ENCODE measurements at regions not wholly inside any gene's neighbourhood (a gene's known extent, or its start where the extent isn't known, plus 50 kb on each side); places are given as distances from the start of the nearest gene placed in this dataset.

DNA sequence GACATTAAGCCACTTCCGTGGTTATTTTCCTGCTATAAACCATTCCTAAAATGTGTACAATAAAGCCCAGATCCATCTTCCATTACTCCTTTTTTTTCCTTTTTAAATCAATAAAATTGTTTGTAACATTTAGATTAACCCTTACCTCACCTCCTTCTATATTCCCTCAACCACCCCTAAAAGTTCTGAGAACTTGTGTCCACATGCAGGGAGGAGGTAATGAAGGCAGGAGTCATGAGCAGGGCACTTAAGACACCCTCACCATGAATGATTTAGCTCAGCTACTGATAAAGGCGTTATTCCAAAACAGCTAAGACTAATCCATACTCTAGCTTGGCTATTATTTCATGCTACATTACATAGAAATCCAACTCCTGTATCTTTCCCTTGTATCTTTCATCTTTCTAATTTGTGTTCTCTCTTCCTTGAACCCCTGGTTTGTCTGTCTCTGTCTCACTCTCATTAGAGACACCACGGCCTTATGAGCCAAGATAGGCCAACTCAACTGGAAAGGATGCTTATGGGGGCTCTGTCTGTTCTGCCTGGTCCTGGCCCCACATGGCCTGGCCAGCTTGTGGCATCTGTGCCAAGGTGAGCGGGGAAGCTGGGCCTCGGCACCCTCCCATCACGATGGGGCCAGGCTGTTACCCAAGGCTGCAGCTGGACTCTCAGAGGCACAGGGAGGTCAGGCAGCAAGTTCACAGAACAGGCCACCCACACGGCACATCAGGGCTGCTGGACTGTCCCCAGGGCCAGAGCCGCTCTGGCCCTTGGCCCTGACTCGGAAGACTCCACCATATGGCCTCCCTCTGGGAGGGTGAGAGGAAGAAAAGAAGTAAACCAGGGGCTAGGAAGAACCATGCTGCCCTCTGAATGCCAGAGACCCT is 294.4 kb downstream of the SOX9 start:
- TF ChIP-seq JUN (IDR thresholded peaks at IDR 0.05; ENCODE audit: borderline replicate concordance, insufficient read depth, insufficient read length, low read depth) = no peak
- TF ChIP-seq, protein P1, sequence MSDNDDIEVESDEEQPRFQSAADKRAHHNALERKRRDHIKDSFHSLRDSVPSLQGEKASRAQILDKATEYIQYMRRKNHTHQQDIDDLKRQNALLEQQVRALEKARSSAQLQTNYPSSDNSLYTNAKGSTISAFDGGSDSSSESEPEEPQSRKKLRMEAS (IDR thresholded peaks at IDR 0.05; ENCODE audit: insufficient read depth, insufficient read length) = no peak
- no peak for TF ChIP-seq GATA2 (IDR thresholded peaks at IDR 0.05; ENCODE audit: insufficient read depth, insufficient read length, low read depth, low read length)
- TF ChIP-seq EZH2 (IDR thresholded peaks at IDR 0.05; ENCODE audit: borderline replicate concordance, low read depth, low read length, severe bottlenecking) = no peak
- no peak for TF ChIP-seq POLR2AphosphoS5 (IDR thresholded peaks at IDR 0.05; ENCODE audit: insufficient read depth, low read depth, low read length)
- no peak for TF ChIP-seq FOS (IDR thresholded peaks at IDR 0.05; ENCODE audit: borderline replicate concordance, insufficient read depth, low read length)
- no peak for TF ChIP-seq POLR2A (IDR thresholded peaks at IDR 0.05; ENCODE audit: low read depth, low read length)
- TF ChIP-seq, protein P2, sequence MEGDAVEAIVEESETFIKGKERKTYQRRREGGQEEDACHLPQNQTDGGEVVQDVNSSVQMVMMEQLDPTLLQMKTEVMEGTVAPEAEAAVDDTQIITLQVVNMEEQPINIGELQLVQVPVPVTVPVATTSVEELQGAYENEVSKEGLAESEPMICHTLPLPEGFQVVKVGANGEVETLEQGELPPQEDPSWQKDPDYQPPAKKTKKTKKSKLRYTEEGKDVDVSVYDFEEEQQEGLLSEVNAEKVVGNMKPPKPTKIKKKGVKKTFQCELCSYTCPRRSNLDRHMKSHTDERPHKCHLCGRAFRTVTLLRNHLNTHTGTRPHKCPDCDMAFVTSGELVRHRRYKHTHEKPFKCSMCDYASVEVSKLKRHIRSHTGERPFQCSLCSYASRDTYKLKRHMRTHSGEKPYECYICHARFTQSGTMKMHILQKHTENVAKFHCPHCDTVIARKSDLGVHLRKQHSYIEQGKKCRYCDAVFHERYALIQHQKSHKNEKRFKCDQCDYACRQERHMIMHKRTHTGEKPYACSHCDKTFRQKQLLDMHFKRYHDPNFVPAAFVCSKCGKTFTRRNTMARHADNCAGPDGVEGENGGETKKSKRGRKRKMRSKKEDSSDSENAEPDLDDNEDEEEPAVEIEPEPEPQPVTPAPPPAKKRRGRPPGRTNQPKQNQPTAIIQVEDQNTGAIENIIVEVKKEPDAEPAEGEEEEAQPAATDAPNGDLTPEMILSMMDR (IDR thresholded peaks at IDR 0.05; ENCODE audit: extremely low read depth in 1 of 2, insufficient read depth in 1 of 2, low read depth in 1 of 2, low read length in 2 of 2) = no peak
- TF ChIP-seq MYC (IDR thresholded peaks at IDR 0.05; ENCODE audit: low read depth, low read length) = no peak
- intact Hi-C loops (cut with micrococcal nuclease) = no loop called here
- H3K79me2 ChIP-seq (ENCODE audit: control insufficient read depth, insufficient read depth, low read length) = no peaks in the 10 kb centered on the region
- DNase-seq (ENCODE audit: low read depth, low spot score) (no peak), FAIRE-seq (no peak)
- no peaks in the 10 kb centered on the region for H3K36me3 ChIP-seq (ENCODE audit: control insufficient read depth in 2 of 2, extremely low read depth in 1 of 2, insufficient read depth in 2 of 2, low read length in 2 of 2)
- no peak overlapping the region for H3K9ac ChIP-seq (replicated peaks; ENCODE audit: extremely low read depth, insufficient read depth, low read length)
- ChIA-PET CTCF (no interaction called here), POLR2A (no interaction called here)
- H3K4me3 ChIP-seq (replicated peaks in 1 of 3; ENCODE audit: insufficient read depth in 1 of 3, low read depth in 1 of 3, low read length in 3 of 3) = no peak overlapping the region
- H3K27me3 ChIP-seq (ENCODE audit: control insufficient read depth in 2 of 2, insufficient read depth in 2 of 2, low read length in 2 of 2) = no peaks in the 10 kb centered on the region
- no peak overlapping the region for H3K4me2 ChIP-seq (ENCODE audit: insufficient read depth, low read length)
- H3K4me1 ChIP-seq (ENCODE audit: control insufficient read depth, extremely low read depth, insufficient read depth, low read length) = no peaks in the 10 kb centered on the region
- H3K9me1 ChIP-seq (replicated peaks; ENCODE audit: control insufficient read depth, extremely low read depth, insufficient read depth, low read length) = no peaks in the 10 kb centered on the region
- no peaks in the 10 kb centered on the region for H3K9me3 ChIP-seq (replicated peaks; ENCODE audit: control insufficient read depth, insufficient read depth, low read length)
- dilution Hi-C loops (cut with MboI; ENCODE audit: extremely low pct_ligation_motif_present, low sequenced_read_pairs) = no loop called here
- no peaks in the 10 kb centered on the region for H4K20me1 ChIP-seq (replicated peaks; ENCODE audit: control insufficient read depth, extremely low read depth, insufficient read depth, low read length)
- no peak overlapping the region for H3K27ac ChIP-seq (ENCODE audit: insufficient read depth, low read depth, low read length)
- no peak overlapping the region for H2AFZ ChIP-seq (ENCODE audit: low read depth, low read length)
- BruUV-seq (replicated peaks) = no TSS peak
